ENCODE measurements at regions not wholly inside any gene's neighbourhood (a gene's known extent, or its start where the extent isn't known, plus 50 kb on each side); places are given as distances from the start of the nearest gene placed in this dataset.
"Not testable (repeated sequence)": the region's sequence is repeated elsewhere in the genome, so short reads cannot be mapped to it uniquely, and the experiment has no call there.

- DNase-seq: not testable (repeated sequence)
Observed at GRCh38 chr2:111596808-111597705, 286.9 kb downstream of the ANAPC1 start.

- not testable (repeated sequence) for DNase-seq
Observed at GRCh38 chr2:111598944-111599343, 285.0 kb downstream of the ANAPC1 start.

- not testable (repeated sequence) for DNase-seq
Observed at GRCh38 chr2:111602259-111602658, 281.7 kb downstream of the ANAPC1 start.

- not testable (repeated sequence) for DNase-seq
Observed at GRCh38 chr2:111605798-111606197, 278.2 kb downstream of the ANAPC1 start.

GRCh38 chr2:111606632-111607031 is 277.4 kb downstream of the ANAPC1 start:
- DNase-seq: not testable (repeated sequence)

GRCh38 chr2:111609146-111609844 is 274.7 kb downstream of the ANAPC1 start:
- not testable (repeated sequence) for DNase-seq

GRCh38 chr2:111610035-111610434 is 274.0 kb downstream of the ANAPC1 start:
- peak; percentile 7 for DNase-seq

- no peak for DNase-seq
Observed at GRCh38 chr2:111616651-111617218, 267.3 kb downstream of the ANAPC1 start.

- no peak for DNase-seq
Observed at GRCh38 chr2:111617299-111618225, 266.4 kb downstream of the ANAPC1 start.

GRCh38 chr2:111618226-111618977 is 265.6 kb downstream of the ANAPC1 start:
- DNase-seq: no peak

GRCh38 chr2:111618978-111619902 is 264.8 kb downstream of the ANAPC1 start:
- DNase-seq: no peak

- DNase-seq: no peak
Observed at GRCh38 chr2:111620281-111620680, 263.7 kb downstream of the ANAPC1 start.

- no peak for DNase-seq
Observed at GRCh38 chr2:111622859-111623258, 261.1 kb downstream of the ANAPC1 start.

GRCh38 chr2:111623380-111623779 is 260.6 kb downstream of the ANAPC1 start:
- DNase-seq: no peak

GRCh38 chr2:111624411-111625156 is 259.4 kb downstream of the ANAPC1 start:
- no peak for DNase-seq

GRCh38 chr2:111625157-111625537 is 258.8 kb downstream of the ANAPC1 start:
- DNase-seq: not testable (repeated sequence)

- no peak for DNase-seq
Observed at GRCh38 chr2:111626037-111626864, 257.7 kb downstream of the ANAPC1 start.

GRCh38 chr2:111626865-111627163 is 257.2 kb downstream of the ANAPC1 start:
- DNase-seq: no peak

GRCh38 chr2:111627256-111627655 is 256.7 kb downstream of the ANAPC1 start:
- no peak for DNase-seq
